ENCODE measurements at regions not wholly inside any gene's neighbourhood (a gene's known extent, or its start where the extent isn't known, plus 50 kb on each side); places are given as distances from the start of the nearest gene placed in this dataset.
"Not testable (repeated sequence)": the region's sequence is repeated elsewhere in the genome, so short reads cannot be mapped to it uniquely, and the experiment has no call there.

GRCh38 chr2:209238765-209239584, 184.9 kb upstream of the MAP2 start:
- H3K4me3 ChIP-seq (ENCODE audit: low read depth, low read length) = no peak overlapping the region
- TF ChIP-seq CTCF (IDR thresholded peaks at IDR 0.05; ENCODE audit: insufficient read depth, low read length) = no peak
- DNase-seq (ENCODE audit: low read depth) = no peak

GRCh38 chr2:209239585-209239938, 184.3 kb upstream of the MAP2 start:
- no peak overlapping the region for H3K4me3 ChIP-seq (ENCODE audit: low read depth, low read length)
- no peak for DNase-seq (ENCODE audit: low read depth)
- no peak for TF ChIP-seq CTCF (IDR thresholded peaks at IDR 0.05; ENCODE audit: insufficient read depth, low read length)

- no peak for TF ChIP-seq CTCF (IDR thresholded peaks at IDR 0.05; ENCODE audit: insufficient read depth, low read length)
- no peak overlapping the region for H3K4me3 ChIP-seq (ENCODE audit: low read depth, low read length)
- DNase-seq (ENCODE audit: low read depth) = no peak
These were observed 183.6 kb upstream of the MAP2 start for GRCh38 chr2:209240204-209240603.

- TF ChIP-seq CTCF (IDR thresholded peaks at IDR 0.05; ENCODE audit: insufficient read depth, low read length) = no peak
- DNase-seq (ENCODE audit: low read depth) = no peak
These were observed 170.3 kb upstream of the MAP2 start for GRCh38 chr2:209253544-209253943.

GRCh38 chr2:209259767-209260166, 164.1 kb upstream of the MAP2 start:
- no peak for TF ChIP-seq CTCF (IDR thresholded peaks at IDR 0.05; ENCODE audit: insufficient read depth, low read length)
- H3K4me3 ChIP-seq (ENCODE audit: low read depth, low read length) = no peak overlapping the region
- no peak for DNase-seq (ENCODE audit: low read depth)

More at GRCh38 chr2:209253544-209253943, 170.3 kb upstream of the MAP2 start:
- H3K4me3 ChIP-seq (ENCODE audit: low read depth, low read length) = no peak overlapping the region

GRCh38 chr2:209260281-209260680, 163.6 kb upstream of the MAP2 start:
- no peak for DNase-seq (ENCODE audit: low read depth)
- no peak overlapping the region for H3K4me3 ChIP-seq (ENCODE audit: low read depth, low read length)
- no peak for TF ChIP-seq CTCF (IDR thresholded peaks at IDR 0.05; ENCODE audit: insufficient read depth, low read length)

GRCh38 chr2:209261366-209262053, 162.3 kb upstream of the MAP2 start:
- DNase-seq (ENCODE audit: low read depth); H3K4me3 ChIP-seq (ENCODE audit: low read depth, low read length): not testable (repeated sequence)

Data from fibroblast of the aortic adventitia (primary cell).